GM23248 (cell line): ENCODE measurements at regions not wholly inside any gene's neighbourhood (a gene's known extent, or its start where the extent isn't known, plus 50 kb on each side); places are given as distances from the start of the nearest gene placed in this dataset.

Source experiments
- DNase-seq: peaks from one replicate; pipeline ENCODE4 v3.0.0-alpha.2; 2015
- H2AFZ ChIP-seq: fragments of 200-600 bp; sonication (generic); 2 replicates; pipeline ENCODE4 v1.6.1; 2016; ENCODE audit warnings: antibody characterized with exemption
- H3F3A ChIP-seq: fragments of 200-600 bp; sonication (generic); 2 replicates; pipeline ENCODE4 v1.6.1; 2016; ENCODE audit warnings: mild to moderate bottlenecking, antibody characterized with exemption, mixed run types; ENCODE audit not compliant: insufficient read depth
- H3K27ac ChIP-seq: fragments of 200-600 bp; sonication (generic); 2 replicates; pipeline ENCODE4 v1.5.1; 2016; ENCODE audit warnings: mild to moderate bottlenecking
- H3K27me3 ChIP-seq: fragments of 200-600 bp; sonication (generic); replicated peaks from 2 replicates; pipeline ENCODE4 v1.6.1; 2016; ENCODE audit warnings: mild to moderate bottlenecking; ENCODE audit not compliant: insufficient read depth
- H3K36me3 ChIP-seq: fragments of 200-600 bp; sonication (generic); 2 replicates; pipeline ENCODE4 v1.6.1; 2016; ENCODE audit warnings: low read depth, mild to moderate bottlenecking
- H3K4me1 ChIP-seq: fragments of 200-600 bp; sonication (generic); 2 replicates; pipeline ENCODE4 v1.6.1; 2016; ENCODE audit warnings: mild to moderate bottlenecking; ENCODE audit not compliant: insufficient read depth
- H3K4me2 ChIP-seq: fragments of 200-600 bp; sonication (generic); one replicate; pipeline ENCODE4 v1.6.1; 2016; ENCODE audit warnings: mild to moderate bottlenecking; ENCODE audit not compliant: unreplicated experiment
- H3K4me3 ChIP-seq: fragments of 200-600 bp; sonication (generic); 2 replicates; pipeline ENCODE4 v1.5.1; 2016; ENCODE audit warnings: mild to moderate bottlenecking
- H3K79me2 ChIP-seq: fragments of 200-600 bp; sonication (generic); 2 replicates; pipeline ENCODE4 v1.6.1; 2016; ENCODE audit warnings: mild to moderate bottlenecking; ENCODE audit not compliant: insufficient read depth
- H3K9ac ChIP-seq: fragments of 200-600 bp; sonication (generic); 2 replicates; pipeline ENCODE4 v1.6.1; 2016; ENCODE audit warnings: mild to moderate bottlenecking
- H3K9me2 ChIP-seq: fragments of 200-600 bp; sonication (generic); 2 replicates; pipeline ENCODE4 v1.6.1; 2016; ENCODE audit warnings: mixed run types, mild to moderate bottlenecking, moderate library complexity; ENCODE audit not compliant: insufficient read depth
- H3K9me3 ChIP-seq: fragments of 200-600 bp; sonication (generic); one replicate; pipeline ENCODE4 v1.6.1; 2017; ENCODE audit warnings: low read depth
- H4K20me1 ChIP-seq: fragments of 200-600 bp; sonication (generic); 2 replicates; pipeline ENCODE4 v1.6.0; 2016; ENCODE audit not compliant: insufficient read depth
- EZH2 ChIP-seq: fragments of 200-600 bp; sonication (generic); IDR thresholded peaks from 2 replicates; pipeline ENCODE4 v1.6.1; 2018; ENCODE audit warnings: antibody characterized with exemption, mild to moderate bottlenecking; ENCODE audit not compliant: insufficient read depth, poor library complexity, severe bottlenecking
- EZH2phosphoT487 ChIP-seq: fragments of 200-600 bp; sonication (generic); IDR thresholded peaks from 2 replicates; pipeline ENCODE4 v1.6.1; 2018; ENCODE audit warnings: antibody characterized with exemption, moderate library complexity, mild to moderate bottlenecking, low read depth; ENCODE audit not compliant: insufficient read depth
- WGBS, 2 experiments: methylation state at CpG; one replicate each; pipeline ENCODE4 v1.1.6; 2015 to 2017; ENCODE audit warnings: low lambda C conversion rate in 2 of 2, low coverage in 1 of 2; ENCODE audit errors: missing lambda C conversion rate in 2 of 2; 5-methylcytosine and 5-hydroxymethylcytosine counted together
- in situ Hi-C: fragments of 300-500 bp; cut with MboI; formaldehyde crosslinking; loops from 2 replicates; pipeline ENCODE4 v1.15.0; 2020

DNA sequence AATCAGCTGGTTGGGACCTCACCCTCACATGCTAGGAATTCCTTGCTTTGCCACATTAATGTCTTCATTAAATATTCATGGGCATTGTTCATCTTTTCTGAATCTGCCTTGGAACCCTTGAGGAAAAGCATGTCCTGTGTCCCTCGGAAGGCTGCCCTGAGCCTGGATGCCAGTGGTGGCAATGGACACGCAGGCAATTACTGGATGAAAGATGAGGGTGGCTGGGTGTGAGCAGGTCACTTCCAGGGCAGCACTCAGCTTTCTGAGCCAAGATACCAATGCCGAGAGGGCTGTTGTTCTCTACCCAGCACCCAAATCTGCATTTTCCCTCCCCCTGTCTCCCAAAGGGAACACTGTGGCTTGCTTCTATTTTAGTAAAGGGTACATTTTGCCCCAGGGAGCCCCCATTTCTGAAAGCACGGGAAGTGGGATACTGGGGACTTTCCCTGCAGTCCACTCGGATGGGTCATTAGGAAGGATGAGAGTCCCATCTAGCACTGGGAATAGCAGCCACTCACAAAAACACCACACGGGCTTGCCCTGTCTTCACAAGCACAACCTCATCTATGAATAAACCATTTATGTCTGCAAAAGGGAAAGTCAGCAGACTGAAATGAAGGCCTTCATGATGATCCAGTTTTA is 234.8 kb downstream of the SOX11 start:
- no peak for TF ChIP-seq EZH2phosphoT487
- TF ChIP-seq EZH2 = no peak
- H3K9me2 ChIP-seq = no peaks in the 10 kb centered on the region
- H3K79me2 ChIP-seq = no peaks in the 10 kb centered on the region
- H3K9me3 ChIP-seq = no peaks in the 10 kb centered on the region
- H4K20me1 ChIP-seq = no peaks in the 10 kb centered on the region
- H3K27ac ChIP-seq = no peak overlapping the region
- H3K4me2 ChIP-seq = no peak overlapping the region
- H3K9ac ChIP-seq = no peak overlapping the region
- no peaks in the 10 kb centered on the region for H3K36me3 ChIP-seq
- no peak overlapping the region for H3K4me3 ChIP-seq
- WGBS, 2 experiments = 5% methylated on average over 6 of the region's 6 CpGs
- in situ Hi-C loops = no loop called here
- H3K4me1 ChIP-seq = no peaks in the 10 kb centered on the region
- H3K27me3 ChIP-seq = no peaks in the 10 kb centered on the region
- DNase-seq = no peak
- no peaks in the 10 kb centered on the region for H3F3A ChIP-seq
- H2AFZ ChIP-seq = no peak overlapping the region

DNA sequence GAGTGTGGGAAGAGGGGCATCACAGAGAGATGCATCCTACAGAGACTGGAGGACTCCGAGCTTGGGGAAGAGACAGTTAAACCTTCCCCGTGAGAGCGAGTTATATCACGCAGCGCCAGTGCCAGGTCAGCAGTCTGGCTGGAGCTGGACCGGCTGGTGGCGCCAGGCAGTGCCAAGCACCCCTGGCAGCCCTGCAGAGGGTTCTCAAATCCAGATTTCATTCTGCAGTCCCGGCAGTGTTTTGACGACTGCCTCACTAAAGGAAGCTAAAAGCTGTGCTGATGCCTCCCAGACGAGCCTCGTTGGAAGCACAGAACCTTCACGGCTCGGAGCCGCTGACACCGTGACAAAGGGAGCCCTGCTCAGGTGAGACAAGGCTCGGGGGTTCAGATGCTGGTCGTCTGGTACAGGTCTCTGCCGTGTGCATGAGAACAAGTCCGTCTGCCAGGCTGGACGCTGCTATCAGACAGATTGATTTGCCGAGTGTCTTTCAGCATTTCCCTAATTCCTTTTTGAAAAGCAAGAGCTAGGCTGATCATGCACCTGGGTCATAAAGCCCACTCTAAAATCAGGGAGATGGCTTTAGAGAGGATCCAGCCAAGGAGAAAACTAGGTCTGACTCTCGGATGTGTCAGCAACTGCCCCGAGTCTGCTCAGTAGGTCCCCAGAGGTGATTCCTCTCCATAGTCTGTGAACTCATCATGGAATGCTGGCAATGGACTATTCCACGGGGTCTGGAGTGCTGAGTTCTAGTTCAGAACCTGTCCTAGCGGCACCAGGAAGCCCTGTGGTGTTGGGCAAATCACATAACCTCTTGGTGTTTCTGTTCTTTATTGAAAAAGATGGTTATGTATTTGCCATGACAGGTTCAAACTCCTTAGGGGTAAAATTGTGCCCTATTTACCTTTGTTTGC is 240.6 kb downstream of the SOX11 start:
- Histone ChIP-seq H3K36me3 (no peaks in the 10 kb centered on the region), H3F3A (no peaks in the 10 kb centered on the region), H3K27ac (no peak overlapping the region), H3K4me2 (no peak overlapping the region), H3K4me1 (no peaks in the 10 kb centered on the region), H2AFZ (no peak overlapping the region), H4K20me1 (no peaks in the 10 kb centered on the region), H3K9me2 (no peaks in the 10 kb centered on the region), H3K27me3 (no peaks in the 10 kb centered on the region), H3K9ac (no peak overlapping the region), H3K79me2 (no peaks in the 10 kb centered on the region), H3K4me3 (no peak overlapping the region), H3K9me3 (no peaks in the 10 kb centered on the region)
- no peak for DNase-seq
- no peak for TF ChIP-seq EZH2
- TF ChIP-seq EZH2phosphoT487 = no peak
- WGBS, 2 experiments = 1 to 3% methylated on average over 25 of the region's 25 CpGs
- in situ Hi-C loops = no loop called here

- in situ Hi-C loops = no loop called here
- no peak for DNase-seq
- Histone ChIP-seq H3K36me3 (no peaks in the 10 kb centered on the region), H3K27me3 (no peaks in the 10 kb centered on the region), H3K4me3 (no peak overlapping the region), H4K20me1 (no peaks in the 10 kb centered on the region), H3K4me1 (no peaks in the 10 kb centered on the region), H3K9ac (no peak overlapping the region), H3K4me2 (no peak overlapping the region), H3K9me2 (no peaks in the 10 kb centered on the region), H3K27ac (no peak overlapping the region), H3K9me3 (no peaks in the 10 kb centered on the region), H3K79me2 (no peaks in the 10 kb centered on the region), H3F3A (no peaks in the 10 kb centered on the region), H2AFZ (no peak overlapping the region)
- 10 to 14% methylated on average over 4 of the region's 4 CpGs for WGBS, 2 experiments
- TF ChIP-seq EZH2phosphoT487 (no peak), EZH2 (no peak)
Measured at GRCh38 chr2:5933669-5934068, 241.5 kb downstream of the SOX11 start.

- Histone ChIP-seq H3K79me2 (no peaks in the 10 kb centered on the region), H3K27ac (no peak overlapping the region), H3K9me3 (no peaks in the 10 kb centered on the region), H3K9me2 (no peaks in the 10 kb centered on the region), H4K20me1 (no peaks in the 10 kb centered on the region), H3K4me2 (no peak overlapping the region), H3K9ac (no peak overlapping the region), H3K4me1 (no peaks in the 10 kb centered on the region), H3F3A (no peaks in the 10 kb centered on the region), H3K4me3 (no peak overlapping the region), H3K27me3 (no peaks in the 10 kb centered on the region), H3K36me3 (no peaks in the 10 kb centered on the region), H2AFZ (no peak overlapping the region)
- in situ Hi-C loops = no loop called here
- 49 to 52% methylated on average over 4 of the region's 4 CpGs for WGBS, 2 experiments
- DNase-seq = no peak
- TF ChIP-seq EZH2phosphoT487 = no peak
- no peak for TF ChIP-seq EZH2
Measured at GRCh38 chr2:5937321-5937720, 245.1 kb downstream of the SOX11 start.
